RWPE1 (cell line): ENCODE measurements at regions not wholly inside any gene's neighbourhood (a gene's known extent, or its start where the extent isn't known, plus 50 kb on each side); places are given as distances from the start of the nearest gene placed in this dataset.
A peak's percentile ranks its signal among the peaks of the same experiment; 100 is the strongest.

Experiments
- CTCF ChIA-PET: fragments of 350-600 bp; sonication (Branson Sonifier 250); formaldehyde crosslinking; extraction: SDS; loops from one replicate; lab custom pipeline; 2021; lab: Yijun Ruan, JAX
- POLR2A ChIA-PET: fragments of 400-600 bp; formaldehyde crosslinking; extraction: SDS; loops from one replicate; lab custom pipeline; 2020; ENCODE audit warnings: antibody characterized with exemption; ENCODE audit not compliant: low non-redundant PET; lab: Yijun Ruan, JAX
- DNase-seq: peaks from one replicate; pipeline ENCODE4 v3.0.0; 2012; ENCODE audit warnings: low spot score
- H3K27ac ChIP-seq: fragments of 450-650 bp; 2 replicates; pipeline ENCODE4 v1.5.1; 2017
- CTCF ChIP-seq: fragments of 450-650 bp; conservative IDR thresholded peaks from 2 replicates; pipeline ENCODE4 v1.5.1; 2017; ENCODE audit warnings: low read depth, mild to moderate bottlenecking

GRCh38 chr15:57780471-57780870 is 74.0 kb downstream of the POLR2M start:
- CTCF ChIA-PET, result interaction anchor here (0.7 to 1.2 kb wide), 2 partner anchors 12 to 290 kb away, joined by 3 read pairs; no protein-coding TSS in a partner anchor

GRCh38 chr15:57782731-57783130 is 76.2 kb downstream of the POLR2M start:
- DNase-seq, result no peak
- no peak for TF ChIP-seq CTCF
- H3K27ac ChIP-seq, result no peak overlapping the region
- CTCF ChIA-PET, result no interaction called here
- POLR2A ChIA-PET, result interaction anchor here (0.7 kb wide), 1 partner anchor 9 kb away, joined by 3 read pairs; no protein-coding TSS in a partner anchor

More at GRCh38 chr15:57780471-57780870, 74.0 kb downstream of the POLR2M start:
- POLR2A ChIA-PET, result no interaction called here
- no peak overlapping the region for H3K27ac ChIP-seq
- no peak for DNase-seq
- TF ChIP-seq CTCF, result no peak

DNA sequence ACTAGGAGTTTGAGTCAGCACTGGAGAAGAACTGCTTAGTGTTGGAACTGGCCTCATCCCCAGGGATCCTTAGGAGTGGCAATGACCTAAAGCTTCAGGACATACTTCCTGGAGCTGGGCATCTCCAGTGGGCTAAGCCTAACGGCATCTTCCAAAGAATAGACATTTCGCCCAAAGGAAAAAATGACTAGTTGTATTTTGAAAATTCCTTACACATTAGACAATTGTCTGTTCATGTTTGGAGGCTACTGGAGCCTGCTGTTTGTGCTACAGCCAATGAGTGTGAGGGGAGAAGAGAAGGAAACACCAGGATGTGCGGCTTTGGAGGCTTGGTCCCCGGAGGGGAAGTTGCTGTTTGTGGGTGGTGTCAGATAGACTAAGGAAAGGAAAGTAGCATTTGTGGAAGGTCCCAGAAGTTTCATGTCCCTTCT is 77.6 kb downstream of the POLR2M start:
- H3K27ac ChIP-seq, result no peak overlapping the region; the same call in 1 of the 2 replicates
- ChIA-PET CTCF (interaction anchor here (0.7 kb wide), 1 partner anchor 203 kb away, joined by 3 read pairs; no protein-coding TSS in a partner anchor), POLR2A (no interaction called here)
- peak; percentile 22 for DNase-seq
- TF ChIP-seq CTCF, result no peak

DNA sequence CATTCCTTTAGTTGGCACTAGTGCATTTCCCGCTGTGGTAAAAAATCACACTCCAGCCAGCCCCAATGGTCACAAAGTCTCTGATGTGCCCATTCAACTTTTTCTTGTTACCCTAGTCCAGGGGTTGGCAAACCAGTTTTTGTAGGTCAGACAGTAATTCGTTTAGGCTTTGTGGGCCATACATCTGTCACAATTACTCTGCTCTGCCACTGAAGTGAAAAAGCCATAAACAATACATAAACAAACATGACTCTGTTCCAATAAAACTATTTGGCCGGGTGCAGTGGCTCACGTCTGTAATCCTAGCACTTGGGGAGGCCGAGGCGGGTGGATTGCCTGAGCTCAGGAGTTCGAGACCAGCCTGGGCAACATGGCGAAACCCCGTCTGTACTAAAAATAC is 78.5 kb downstream of the POLR2M start:
- CTCF ChIA-PET, result no interaction called here
- no peak overlapping the region for H3K27ac ChIP-seq
- POLR2A ChIA-PET, result no interaction called here
- DNase-seq, result no peak
- TF ChIP-seq CTCF, result no peak

- DNase-seq, result no peak
- no peak for TF ChIP-seq CTCF
- ChIA-PET POLR2A (no interaction called here), CTCF (interaction anchor here (0.5 to 0.6 kb wide), 2 partner anchors 242 to 1119 kb away, joined by 3 to 4 read pairs; no protein-coding TSS in a partner anchor)
- H3K27ac ChIP-seq, result no peak overlapping the region
Measured at GRCh38 chr15:57785959-57786358, 79.4 kb downstream of the POLR2M start.

- DNase-seq, result no peak
- POLR2A ChIA-PET, result no interaction called here
- CTCF ChIA-PET, result no interaction called here
- no peak for TF ChIP-seq CTCF
- no peak overlapping the region for H3K27ac ChIP-seq
Measured at GRCh38 chr15:57789225-57789624, 82.7 kb downstream of the POLR2M start.
